GM18526 (cell line): ENCODE measurements at regions not wholly inside any gene's neighbourhood (a gene's known extent, or its start where the extent isn't known, plus 50 kb on each side); places are given as distances from the start of the nearest gene placed in this dataset.

ENCODE experiments used
- POLR2A ChIP-seq: IDR thresholded peaks from 3 replicates; pipeline ENCODE4 v1.6.1; 2011; ENCODE audit not compliant: insufficient read length; ENCODE audit errors: extremely low read depth

GRCh38 chr1:37147392-37147831 is 113.1 kb upstream of the GRIK3 start:
- TF ChIP-seq POLR2A = no peak

- TF ChIP-seq POLR2A = no peak
These were observed 113.6 kb upstream of the GRIK3 start for GRCh38 chr1:37147906-37148305.

- no peak for TF ChIP-seq POLR2A
These were observed 114.3 kb upstream of the GRIK3 start for GRCh38 chr1:37148663-37149062.

GRCh38 chr1:37149296-37149695 is 115.0 kb upstream of the GRIK3 start:
- TF ChIP-seq POLR2A = no peak

- no peak for TF ChIP-seq POLR2A
These were observed 116.7 kb upstream of the GRIK3 start for GRCh38 chr1:37150986-37151385.

GRCh38 chr1:37151789-37152188 is 117.5 kb upstream of the GRIK3 start:
- TF ChIP-seq POLR2A = no peak

- TF ChIP-seq POLR2A = no peak
These were observed 118.2 kb upstream of the GRIK3 start for GRCh38 chr1:37152491-37152890.

GRCh38 chr1:37153116-37154100 is 119.1 kb upstream of the GRIK3 start:
- TF ChIP-seq POLR2A = no peak

- TF ChIP-seq POLR2A = no peak
These were observed 122.3 kb upstream of the GRIK3 start for GRCh38 chr1:37156646-37157045.

- TF ChIP-seq POLR2A = no peak
These were observed 123.3 kb upstream of the GRIK3 start for GRCh38 chr1:37157634-37158033.

GRCh38 chr1:37158113-37158749 is 123.9 kb upstream of the GRIK3 start:
- TF ChIP-seq POLR2A = no peak

- no peak for TF ChIP-seq POLR2A
These were observed 124.8 kb upstream of the GRIK3 start for GRCh38 chr1:37159102-37159501.

GRCh38 chr1:37161171-37161570 is 126.9 kb upstream of the GRIK3 start:
- TF ChIP-seq POLR2A = no peak

GRCh38 chr1:37162059-37162458 is 127.7 kb upstream of the GRIK3 start:
- no peak for TF ChIP-seq POLR2A

GRCh38 chr1:37166005-37166404 is 131.7 kb upstream of the GRIK3 start:
- no peak for TF ChIP-seq POLR2A

- TF ChIP-seq POLR2A = no peak
These were observed 133.2 kb upstream of the GRIK3 start for GRCh38 chr1:37167479-37167878.
